HUES64 (cell line): ENCODE measurements at regions not wholly inside any gene's neighbourhood (a gene's known extent, or its start where the extent isn't known, plus 50 kb on each side); places are given as distances from the start of the nearest gene placed in this dataset.

Experiments used
- H3K27ac ChIP-seq: 2 replicates; pipeline ENCODE4 v1.7.0; 2013; ENCODE audit warnings: low read depth, low read length, inconsistent platforms
- H3K27me3 ChIP-seq: 2 replicates; pipeline ENCODE4 v1.6.1; 2013; ENCODE audit warnings: mild to moderate bottlenecking, low read length; ENCODE audit not compliant: insufficient read depth
- H3K36me3 ChIP-seq: 2 replicates; pipeline ENCODE4 v1.6.1; 2013; ENCODE audit warnings: mild to moderate bottlenecking, low read length; ENCODE audit not compliant: insufficient read depth
- H3K4me1 ChIP-seq: 2 replicates; pipeline ENCODE4 v1.6.1; 2013; ENCODE audit warnings: mild to moderate bottlenecking, low read length, moderate library complexity; ENCODE audit not compliant: insufficient read depth
- H3K4me3 ChIP-seq: 2 replicates; pipeline ENCODE4 v1.5.1; 2013; ENCODE audit warnings: mild to moderate bottlenecking, low read length, moderate library complexity
- H3K9ac ChIP-seq: 2 replicates; pipeline ENCODE4 v1.6.1; 2013; ENCODE audit warnings: mild to moderate bottlenecking, low read depth, low read length
- H3K9me3 ChIP-seq: 2 replicates; pipeline ENCODE4 v1.6.1; 2013; ENCODE audit warnings: low read depth, low read length; ENCODE audit not compliant: insufficient read depth
- WGBS: fragments of 150-250, 120-280 bp; methylation state at CpG from one replicate; pipeline ENCODE4 v1.1.7; 2013; ENCODE audit warnings: missing lambda C conversion rate; 5-methylcytosine and 5-hydroxymethylcytosine counted together

- no peaks in the 10 kb centered on the region for H3K9me3 ChIP-seq
- 93% methylated on average over 6 of the region's 6 CpGs for WGBS
- H3K27me3 ChIP-seq = no peaks in the 10 kb centered on the region
- H3K9ac ChIP-seq = no peak overlapping the region
- no peaks in the 10 kb centered on the region for H3K36me3 ChIP-seq
- no peak overlapping the region for H3K4me3 ChIP-seq
- H3K27ac ChIP-seq = no peak overlapping the region
- H3K4me1 ChIP-seq = no peaks in the 10 kb centered on the region
These were observed 1049.9 kb upstream of the WWC1 start for GRCh38 chr5:167241436-167242067.

GRCh38 chr5:167242701-167243100, 1048.7 kb upstream of the WWC1 start:
- 94% methylated on average over 4 of the region's 4 CpGs for WGBS

GRCh38 chr5:167243463-167243862, 1048.0 kb upstream of the WWC1 start:
- H3K9ac ChIP-seq = no peak overlapping the region
- no peak overlapping the region for H3K4me3 ChIP-seq
- WGBS = 90% methylated on average over 2 of the region's 2 CpGs
- no peaks in the 10 kb centered on the region for H3K36me3 ChIP-seq
- no peaks in the 10 kb centered on the region for H3K9me3 ChIP-seq
- no peaks in the 10 kb centered on the region for H3K27me3 ChIP-seq
- H3K27ac ChIP-seq = no peak overlapping the region
- no peaks in the 10 kb centered on the region for H3K4me1 ChIP-seq

More at GRCh38 chr5:167242701-167243100, 1048.7 kb upstream of the WWC1 start:
- H3K9ac ChIP-seq = no peak overlapping the region
- no peaks in the 10 kb centered on the region for H3K4me1 ChIP-seq
- H3K27ac ChIP-seq = no peak overlapping the region
- H3K9me3 ChIP-seq = no peaks in the 10 kb centered on the region
- no peak overlapping the region for H3K4me3 ChIP-seq
- H3K36me3 ChIP-seq = no peaks in the 10 kb centered on the region
- no peaks in the 10 kb centered on the region for H3K27me3 ChIP-seq

GRCh38 chr5:167244583-167244982, 1046.9 kb upstream of the WWC1 start:
- Histone ChIP-seq H3K9me3 (no peaks in the 10 kb centered on the region), H3K27ac (no peak overlapping the region), H3K4me1 (no peaks in the 10 kb centered on the region), H3K27me3 (no peaks in the 10 kb centered on the region), H3K4me3 (no peak overlapping the region), H3K36me3 (no peaks in the 10 kb centered on the region), H3K9ac (no peak overlapping the region)
- WGBS = 65% methylated on average over 4 of the region's 4 CpGs

- WGBS = 100% methylated on average over 1 of the region's 1 CpG
- no peaks in the 10 kb centered on the region for H3K27me3 ChIP-seq
- H3K4me3 ChIP-seq = no peak overlapping the region
- no peaks in the 10 kb centered on the region for H3K36me3 ChIP-seq
- H3K9ac ChIP-seq = no peak overlapping the region
- no peaks in the 10 kb centered on the region for H3K9me3 ChIP-seq
- H3K27ac ChIP-seq = no peak overlapping the region
- H3K4me1 ChIP-seq = peaks cover 1% of the 10 kb centered on the region; the same call in 1 of the 2 replicates
These were observed 1045.6 kb upstream of the WWC1 start for GRCh38 chr5:167245868-167246267.

- H3K9me3 ChIP-seq = no peaks in the 10 kb centered on the region
- H3K27ac ChIP-seq = no peak overlapping the region
- H3K4me3 ChIP-seq = no peak overlapping the region
- 96% methylated on average over 4 of the region's 4 CpGs for WGBS
- no peaks in the 10 kb centered on the region for H3K36me3 ChIP-seq
- peaks cover 5% of the 10 kb centered on the region; the same call in 1 of the 2 replicates for H3K4me1 ChIP-seq
- H3K9ac ChIP-seq = no peak overlapping the region
- no peaks in the 10 kb centered on the region for H3K27me3 ChIP-seq
These were observed 1043.6 kb upstream of the WWC1 start for GRCh38 chr5:167247816-167248215.

- Histone ChIP-seq H3K9ac (no peak overlapping the region), H3K4me3 (no peak overlapping the region), H3K4me1 (peaks cover 5% of the 10 kb centered on the region; the same call in 1 of the 2 replicates), H3K9me3 (no peaks in the 10 kb centered on the region), H3K27me3 (no peaks in the 10 kb centered on the region), H3K36me3 (no peaks in the 10 kb centered on the region), H3K27ac (no peak overlapping the region)
- 92% methylated on average over 11 of the region's 11 CpGs for WGBS
These were observed 1043.2 kb upstream of the WWC1 start for GRCh38 chr5:167248257-167248656.

- Histone ChIP-seq H3K4me3 (no peak overlapping the region), H3K9ac (no peak overlapping the region), H3K36me3 (no peaks in the 10 kb centered on the region), H3K27ac (no peak overlapping the region), H3K27me3 (no peaks in the 10 kb centered on the region), H3K4me1 (peaks cover 20% of the 10 kb centered on the region), H3K9me3 (no peaks in the 10 kb centered on the region)
- 91% methylated on average over 4 of the region's 4 CpGs for WGBS
These were observed 1040.4 kb upstream of the WWC1 start for GRCh38 chr5:167250996-167251395.

- Histone ChIP-seq H3K4me1 (peaks cover 22% of the 10 kb centered on the region), H3K4me3 (no peak overlapping the region), H3K36me3 (no peaks in the 10 kb centered on the region), H3K9me3 (no peaks in the 10 kb centered on the region), H3K27ac (no peak overlapping the region), H3K9ac (no peak overlapping the region), H3K27me3 (no peaks in the 10 kb centered on the region)
- WGBS = 72% methylated on average over 3 of the region's 3 CpGs
These were observed 1037.3 kb upstream of the WWC1 start for GRCh38 chr5:167254132-167254531.

GRCh38 chr5:167255926-167256325, 1035.5 kb upstream of the WWC1 start:
- no peaks in the 10 kb centered on the region for H3K9me3 ChIP-seq
- WGBS = 92% methylated on average over 2 of the region's 2 CpGs

GRCh38 chr5:167259806-167260205, 1031.6 kb upstream of the WWC1 start:
- Histone ChIP-seq H3K4me1 (peaks cover 5% of the 10 kb centered on the region; the same call in 1 of the 2 replicates), H3K4me3 (no peak overlapping the region), H3K9me3 (no peaks in the 10 kb centered on the region), H3K27ac (no peak overlapping the region), H3K27me3 (no peaks in the 10 kb centered on the region), H3K9ac (no peak overlapping the region), H3K36me3 (no peaks in the 10 kb centered on the region)
- WGBS = 86% methylated on average over 1 of the region's 2 CpGs

More at GRCh38 chr5:167255926-167256325, 1035.5 kb upstream of the WWC1 start:
- no peaks in the 10 kb centered on the region for H3K27me3 ChIP-seq
- no peak overlapping the region for H3K9ac ChIP-seq
- no peak overlapping the region for H3K27ac ChIP-seq
- H3K36me3 ChIP-seq = no peaks in the 10 kb centered on the region
- H3K4me3 ChIP-seq = no peak overlapping the region
- peaks cover 20% of the 10 kb centered on the region for H3K4me1 ChIP-seq
